Chondrocyte (in vitro differentiated cells): ENCODE measurements at regions not wholly inside any gene's neighbourhood (a gene's known extent, or its start where the extent isn't known, plus 50 kb on each side); places are given as distances from the start of the nearest gene placed in this dataset.
A peak's percentile ranks its signal among the peaks of the same experiment; 100 is the strongest.
"Not testable (repeated sequence)": the region's sequence is repeated elsewhere in the genome, so short reads cannot be mapped to it uniquely, and the experiment has no call there.

ENCODE experiments used
- DNase-seq: peaks from one replicate; pipeline ENCODE4 v3.0.0; 2021; ENCODE audit warnings: mixed read lengths, low spot score
- H3K27ac Mint-ChIP-seq: one replicate; pipeline ENCODE4 v1.8.0; 2021; ENCODE audit warnings: mild to moderate bottlenecking, moderate library complexity, mixed read lengths; ENCODE audit not compliant: unreplicated experiment
- H3K27me3 Mint-ChIP-seq: 2 replicates; pipeline ENCODE4 v1.8.0; 2021; ENCODE audit warnings: low read depth, mixed read lengths
- H3K36me3 Mint-ChIP-seq: 2 replicates; pipeline ENCODE4 v1.8.0; 2021; ENCODE audit warnings: low read depth, mixed read lengths
- H3K4me1 Mint-ChIP-seq: 2 replicates; pipeline ENCODE4 v1.8.0; 2021; ENCODE audit warnings: low read depth, mild to moderate bottlenecking, mixed read lengths
- H3K4me3 Mint-ChIP-seq: one replicate; pipeline ENCODE4 v1.8.0; 2021; ENCODE audit warnings: mild to moderate bottlenecking, moderate library complexity, mixed read lengths; ENCODE audit not compliant: unreplicated experiment
- H3K9me3 Mint-ChIP-seq: 2 replicates; pipeline ENCODE4 v1.8.0; 2021; ENCODE audit warnings: low read depth, mixed read lengths
- TF ChIP-seq, protein P1 (sequence below): fragments of 200-600 bp; sonication (generic); IDR thresholded peaks from 2 replicates; pipeline ENCODE4 v1.5.0; 2021; ENCODE audit warnings: antibody characterized with exemption, mild to moderate bottlenecking, moderate library complexity

DNA sequence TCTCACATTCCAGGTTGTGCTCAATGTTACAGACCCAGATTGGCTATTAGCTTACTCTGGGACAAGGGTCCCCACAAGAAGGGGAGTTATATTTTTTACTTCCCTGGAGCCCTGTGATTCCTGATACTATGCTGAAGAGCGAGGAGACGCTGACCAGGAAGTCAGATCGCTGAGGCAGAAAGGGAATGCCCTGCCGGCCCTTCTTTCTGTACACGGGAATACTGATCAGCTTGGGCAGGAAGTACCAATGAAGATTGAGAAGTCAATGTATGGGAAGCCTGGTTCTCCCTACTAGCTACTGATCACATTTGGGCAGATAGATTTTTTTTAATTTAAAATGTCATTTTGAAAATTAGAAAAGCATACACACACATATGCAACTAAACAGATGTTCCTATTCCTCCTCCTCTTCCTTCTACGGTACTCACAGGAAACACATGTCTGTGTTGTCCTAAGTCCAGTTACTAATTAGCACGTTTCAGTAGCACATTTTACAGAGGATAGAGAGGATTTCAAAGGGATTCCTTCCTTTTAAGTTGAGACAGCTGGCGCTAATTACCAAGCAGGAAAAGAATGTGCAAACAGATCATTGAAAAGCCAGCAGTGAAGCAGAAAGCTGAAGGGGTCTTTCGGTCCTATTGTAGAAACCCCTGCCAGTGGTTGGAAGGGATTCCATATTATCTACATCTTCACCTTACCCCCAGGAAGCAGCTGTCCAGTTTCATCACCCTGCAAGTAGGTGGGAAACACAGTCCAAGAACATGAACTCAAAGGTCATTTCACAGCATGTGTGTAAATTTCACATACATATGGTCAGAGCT lies 292.4 kb downstream of the DUSP6 start:
- Mint-ChIP-seq H3K27me3 (no peaks in the 10 kb centered on the region), H3K9me3 (no peaks in the 10 kb centered on the region), H3K36me3 (no peaks in the 10 kb centered on the region), H3K27ac (peak overlapping the region; percentile 42), H3K4me1 (peaks cover 11% of the 10 kb centered on the region), H3K4me3 (no peak overlapping the region)
- TF ChIP-seq, protein P1, sequence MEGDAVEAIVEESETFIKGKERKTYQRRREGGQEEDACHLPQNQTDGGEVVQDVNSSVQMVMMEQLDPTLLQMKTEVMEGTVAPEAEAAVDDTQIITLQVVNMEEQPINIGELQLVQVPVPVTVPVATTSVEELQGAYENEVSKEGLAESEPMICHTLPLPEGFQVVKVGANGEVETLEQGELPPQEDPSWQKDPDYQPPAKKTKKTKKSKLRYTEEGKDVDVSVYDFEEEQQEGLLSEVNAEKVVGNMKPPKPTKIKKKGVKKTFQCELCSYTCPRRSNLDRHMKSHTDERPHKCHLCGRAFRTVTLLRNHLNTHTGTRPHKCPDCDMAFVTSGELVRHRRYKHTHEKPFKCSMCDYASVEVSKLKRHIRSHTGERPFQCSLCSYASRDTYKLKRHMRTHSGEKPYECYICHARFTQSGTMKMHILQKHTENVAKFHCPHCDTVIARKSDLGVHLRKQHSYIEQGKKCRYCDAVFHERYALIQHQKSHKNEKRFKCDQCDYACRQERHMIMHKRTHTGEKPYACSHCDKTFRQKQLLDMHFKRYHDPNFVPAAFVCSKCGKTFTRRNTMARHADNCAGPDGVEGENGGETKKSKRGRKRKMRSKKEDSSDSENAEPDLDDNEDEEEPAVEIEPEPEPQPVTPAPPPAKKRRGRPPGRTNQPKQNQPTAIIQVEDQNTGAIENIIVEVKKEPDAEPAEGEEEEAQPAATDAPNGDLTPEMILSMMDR = no peak
- no peak for DNase-seq

DNA sequence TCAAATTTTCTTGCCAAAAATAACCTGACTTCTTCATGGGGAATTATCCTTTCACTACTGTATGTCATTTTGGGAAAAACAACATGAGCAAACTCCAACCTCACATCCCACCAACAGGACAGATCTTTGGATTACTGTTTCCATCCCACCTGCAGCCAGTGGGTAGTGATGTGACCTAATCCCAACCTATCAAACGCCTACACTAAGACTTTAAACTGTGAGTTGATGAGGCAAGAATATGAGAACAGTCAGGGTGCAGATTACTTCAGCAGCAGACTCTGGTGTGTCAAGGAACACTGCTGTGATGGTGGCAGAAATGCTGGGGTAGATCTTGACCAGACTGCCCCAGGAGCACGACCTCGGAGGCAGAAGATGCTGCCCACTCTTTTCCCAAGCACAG lies 293.2 kb downstream of the DUSP6 start:
- TF ChIP-seq, protein P1 = no peak
- Mint-ChIP-seq H3K27ac (no peak overlapping the region), H3K9me3 (no peaks in the 10 kb centered on the region), H3K4me1 (peaks cover 11% of the 10 kb centered on the region), H3K36me3 (no peaks in the 10 kb centered on the region), H3K4me3 (no peak overlapping the region), H3K27me3 (no peaks in the 10 kb centered on the region)
- DNase-seq = no peak

DNA sequence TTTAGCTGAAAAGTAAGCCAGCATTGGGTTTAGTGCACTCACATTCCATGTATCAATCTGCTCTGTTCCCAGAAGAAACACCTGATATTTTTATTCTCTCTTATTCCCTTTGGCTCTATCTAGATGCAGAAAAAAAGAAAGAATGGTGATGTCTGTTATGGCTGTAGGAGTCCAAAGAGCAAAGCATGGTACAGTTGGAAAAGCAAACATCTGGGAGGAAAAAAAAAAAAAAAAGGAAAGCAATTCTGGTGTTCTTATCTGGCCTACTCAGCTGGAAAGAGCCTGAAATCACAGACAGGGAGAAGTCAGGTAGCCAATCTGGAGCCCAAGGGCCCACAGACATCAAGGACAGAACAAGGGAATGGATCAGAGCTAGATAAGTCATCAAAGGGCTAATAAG lies 293.9 kb downstream of the DUSP6 start:
- Mint-ChIP-seq H3K27ac (no peak overlapping the region), H3K4me1 (peaks cover 11% of the 10 kb centered on the region), H3K4me3 (no peak overlapping the region), H3K27me3 (no peaks in the 10 kb centered on the region), H3K9me3 (peaks cover 5% of the 10 kb centered on the region), H3K36me3 (no peaks in the 10 kb centered on the region)
- no peak for DNase-seq
- TF ChIP-seq, protein P1 = no peak

DNA sequence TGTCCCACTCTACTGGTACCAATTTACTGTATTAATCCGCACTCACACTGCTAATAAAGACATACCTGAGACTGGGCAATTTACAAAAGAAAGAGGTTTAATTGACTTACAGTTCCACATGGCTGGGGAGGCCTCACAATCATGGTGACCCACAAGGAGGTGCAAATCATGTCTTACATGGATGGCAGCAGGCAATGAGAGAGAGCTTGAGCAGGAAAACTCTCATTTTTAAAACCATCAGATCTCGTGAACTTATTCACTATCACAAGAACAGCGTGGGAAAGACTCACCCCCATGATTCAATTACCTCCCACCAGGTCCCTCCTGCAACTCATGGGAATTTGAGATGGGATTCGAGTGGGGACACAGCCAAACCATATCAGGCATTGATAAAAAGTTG lies 298.5 kb downstream of the DUSP6 start:
- not testable (repeated sequence) for H3K27ac Mint-ChIP-seq, DNase-seq, H3K27me3 Mint-ChIP-seq, H3K4me3 Mint-ChIP-seq, H3K4me1 Mint-ChIP-seq, H3K9me3 Mint-ChIP-seq, H3K36me3 Mint-ChIP-seq

DNA sequence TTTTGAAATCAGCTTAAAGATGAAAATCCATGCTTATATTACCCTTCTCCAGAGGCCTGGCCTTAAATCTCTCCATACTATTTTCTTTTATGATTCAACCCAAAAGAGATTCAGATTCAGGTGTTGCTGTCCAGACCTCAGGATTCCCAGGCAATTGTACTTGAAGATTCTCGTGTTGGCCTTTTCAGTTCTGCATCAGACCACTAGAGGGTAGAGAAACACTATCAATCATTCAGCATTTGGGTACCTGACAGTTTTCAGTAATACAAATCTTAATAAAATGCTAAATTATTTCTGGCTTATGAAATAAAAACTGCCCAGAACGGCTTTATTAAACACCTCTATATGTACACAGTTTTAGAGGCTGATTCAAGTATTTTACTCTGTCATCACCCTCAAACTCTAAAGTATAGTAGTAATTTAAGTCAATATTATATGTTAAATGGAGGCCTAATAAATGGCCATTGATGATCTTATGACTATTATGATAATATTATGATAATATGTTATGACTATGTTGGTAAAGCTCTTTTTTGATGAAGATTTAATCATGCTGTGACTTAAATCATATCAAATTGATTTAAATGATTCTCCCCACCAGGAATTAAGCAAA lies 301.1 kb downstream of the DUSP6 start:
- Mint-ChIP-seq H3K27me3 (no peaks in the 10 kb centered on the region), H3K4me1 (no peaks in the 10 kb centered on the region)
- DNase-seq = no peak

More for the DNA sequence above, 301.1 kb downstream of the DUSP6 start:
- no peak overlapping the region for H3K27ac Mint-ChIP-seq
- no peak overlapping the region for H3K4me3 Mint-ChIP-seq
- TF ChIP-seq, protein P1 = peak; percentile 98
- no peaks in the 10 kb centered on the region for H3K36me3 Mint-ChIP-seq
- peaks cover 7% of the 10 kb centered on the region for H3K9me3 Mint-ChIP-seq
